Glomerular visceral epithelial cell (primary cell): ENCODE measurements at regions not wholly inside any gene's neighbourhood (a gene's known extent, or its start where the extent isn't known, plus 50 kb on each side); places are given as distances from the start of the nearest gene placed in this dataset.

Experiments used
- DNase-seq: peaks from one replicate; pipeline ENCODE4 v3.0.0-alpha.2; 2016; ENCODE audit errors: extremely low spot score

DNA sequence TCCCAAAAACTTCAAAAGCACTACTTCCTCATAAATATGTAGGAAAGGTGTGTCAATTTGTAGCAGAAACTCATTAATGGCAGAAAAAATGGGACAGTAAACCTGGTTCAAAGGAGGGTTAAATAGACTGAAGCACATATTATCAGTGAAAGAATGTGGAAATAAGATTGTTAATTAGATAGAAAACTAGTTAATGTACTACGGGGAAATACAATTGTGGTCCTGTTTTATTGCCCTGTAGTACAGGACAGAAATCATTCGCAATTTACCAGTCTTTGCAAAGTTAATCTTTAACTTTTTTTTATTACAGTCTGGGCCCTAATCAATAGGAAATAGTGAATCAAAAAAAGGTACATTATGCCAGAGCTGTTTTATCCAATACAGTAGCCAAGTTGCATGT lies 82.0 kb upstream of the PAK5 start:
- no peak for DNase-seq

- no peak for DNase-seq
These were observed 80.6 kb upstream of the PAK5 start for GRCh38 chr20:9919271-9920014.

DNA sequence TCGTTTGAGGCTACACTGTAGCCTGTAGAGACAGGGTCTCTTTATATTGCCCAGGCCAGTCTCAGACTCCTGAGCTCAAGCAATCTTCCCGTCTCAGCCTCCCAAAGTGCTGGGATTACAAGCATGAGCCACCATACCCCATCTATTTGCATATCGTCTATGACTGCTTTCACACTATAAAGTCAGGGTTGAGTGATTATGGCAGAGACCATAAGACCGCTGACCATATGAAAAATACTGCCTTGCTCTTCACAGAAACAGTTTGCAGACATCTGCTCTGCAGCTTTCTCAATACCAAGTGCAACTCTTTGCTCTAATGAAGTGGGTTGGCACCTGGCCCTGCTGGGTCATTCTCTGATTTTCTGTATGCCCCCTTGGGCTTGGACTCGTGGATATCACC lies 79.5 kb upstream of the PAK5 start:
- DNase-seq: no peak

GRCh38 chr20:9916761-9917160 lies 77.9 kb upstream of the PAK5 start:
- no peak for DNase-seq

DNA sequence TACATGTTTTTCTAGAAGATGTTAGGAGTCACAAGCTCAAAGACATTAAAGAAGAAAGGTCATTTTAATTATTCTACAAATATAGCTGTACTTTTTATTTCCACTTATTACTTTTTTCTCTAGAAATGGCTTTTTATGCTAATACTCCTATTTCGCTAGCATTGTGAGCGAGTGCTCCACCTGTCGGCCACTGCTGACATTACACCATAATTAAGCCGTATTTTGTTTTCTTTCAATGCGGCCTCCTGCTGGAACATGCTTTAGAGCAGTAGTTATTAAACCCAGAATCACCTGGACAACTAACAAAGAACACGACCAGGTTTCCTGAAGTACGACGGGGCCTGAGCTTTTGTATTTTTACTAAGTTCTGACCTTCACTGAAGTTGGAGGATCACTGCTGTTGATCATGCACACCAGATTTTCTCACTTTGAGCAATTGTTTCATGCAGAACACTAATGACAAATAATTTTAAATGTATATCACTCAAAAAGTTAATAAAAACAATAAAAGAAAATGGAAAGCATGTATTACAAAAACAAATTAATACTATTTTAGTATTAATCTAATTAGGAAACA lies 74.1 kb upstream of the PAK5 start:
- DNase-seq: peak; percentile 36

DNA sequence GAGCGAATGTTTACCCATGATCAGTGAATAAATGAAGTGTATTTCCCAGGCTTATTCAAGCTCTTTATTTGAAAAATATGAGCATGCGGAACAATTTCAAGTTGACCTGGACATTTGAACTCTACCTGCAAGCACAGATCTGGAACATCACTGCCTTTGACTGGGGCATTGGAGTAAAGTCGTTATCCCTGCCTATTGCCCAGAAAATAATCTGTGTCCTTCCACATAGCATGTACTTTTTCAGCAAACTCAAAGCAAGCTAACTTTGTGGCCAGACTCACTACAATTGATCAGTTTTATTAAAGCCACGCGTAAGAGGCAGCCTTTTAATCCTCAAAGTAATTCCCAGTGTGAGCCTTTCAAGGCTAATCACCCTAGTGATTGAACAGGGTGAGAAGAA lies 73.4 kb upstream of the PAK5 start:
- no peak for DNase-seq

- no peak for DNase-seq
These were observed 72.6 kb upstream of the PAK5 start for GRCh38 chr20:9911519-9911918.

DNA sequence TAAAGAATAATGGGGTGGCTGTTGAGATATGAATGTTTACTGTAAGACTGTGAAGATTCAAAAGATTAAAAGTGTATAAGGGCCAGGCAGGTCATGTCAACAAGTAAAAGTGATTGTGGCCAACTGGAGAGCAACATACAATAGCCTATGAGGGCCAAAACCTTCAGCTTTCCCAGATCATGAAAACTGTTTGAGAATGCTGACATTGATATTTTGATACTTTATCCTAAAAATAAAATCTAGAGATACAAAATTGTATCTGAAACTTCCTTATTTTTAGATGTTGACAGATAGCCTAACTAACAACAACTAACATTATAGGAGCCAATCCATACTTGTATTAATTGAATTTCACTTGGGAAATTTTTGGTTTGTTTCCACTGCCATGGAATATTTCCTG lies 70.3 kb upstream of the PAK5 start:
- no peak for DNase-seq

- DNase-seq: no peak
These were observed 64.3 kb upstream of the PAK5 start for GRCh38 chr20:9903048-9903655.

DNA sequence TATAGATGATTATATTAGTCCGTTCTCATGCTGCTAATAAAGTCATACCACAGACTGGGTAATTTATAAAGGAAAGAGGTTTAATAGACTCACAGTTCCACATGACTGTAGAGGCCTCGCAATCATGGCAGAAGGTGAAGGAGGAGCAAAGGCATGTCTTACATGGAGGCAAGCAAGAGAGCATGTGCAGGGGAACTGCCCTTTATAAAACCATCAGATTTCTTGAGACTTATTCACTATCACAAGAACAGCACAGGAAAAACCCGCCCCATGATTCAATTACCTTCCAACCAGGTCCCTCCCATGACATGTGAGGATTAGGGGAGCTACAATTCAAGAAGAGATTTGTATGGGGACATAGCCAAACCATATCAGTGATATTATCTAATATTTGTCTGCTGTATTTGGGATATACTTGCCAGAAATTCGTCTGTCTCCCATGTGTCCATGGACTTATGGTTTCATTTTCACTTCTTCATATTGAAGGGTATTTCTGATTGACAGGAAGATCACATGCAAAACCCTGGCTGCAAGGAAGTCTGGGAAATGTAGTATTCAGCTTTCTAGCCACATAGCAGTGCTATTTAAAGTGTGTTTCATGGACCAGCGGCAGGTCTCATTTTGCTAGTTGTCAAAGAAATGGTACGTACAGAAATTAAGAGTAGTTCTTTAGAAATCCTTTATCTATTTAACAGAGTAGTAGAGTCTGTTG lies 50.5 kb upstream of the PAK5 start:
- no peak for DNase-seq
